ENCODE measurements at regions not wholly inside any gene's neighbourhood (a gene's known extent, or its start where the extent isn't known, plus 50 kb on each side); places are given as distances from the start of the nearest gene placed in this dataset.
"Not testable (repeated sequence)": the region's sequence is repeated elsewhere in the genome, so short reads cannot be mapped to it uniquely, and the experiment has no call there.

GRCh38 chr21:27795418-27795817, 828.5 kb upstream of the ADAMTS5 start:
- DNase-seq, result no peak

- no peak for DNase-seq
Observed at GRCh38 chr21:27793901-27794300, 827.0 kb upstream of the ADAMTS5 start.

- no peak for DNase-seq
Observed at GRCh38 chr21:27787046-27787445, 820.2 kb upstream of the ADAMTS5 start.

GRCh38 chr21:27779606-27780005, 812.7 kb upstream of the ADAMTS5 start:
- DNase-seq, result no peak

- no peak for DNase-seq
Observed at GRCh38 chr21:27776925-27777553, 810.2 kb upstream of the ADAMTS5 start.

GRCh38 chr21:27772816-27773215, 805.9 kb upstream of the ADAMTS5 start:
- no peak for DNase-seq

- DNase-seq, result no peak
Observed at GRCh38 chr21:27771938-27772483, 805.1 kb upstream of the ADAMTS5 start.

GRCh38 chr21:27769763-27770162, 802.9 kb upstream of the ADAMTS5 start:
- DNase-seq, result no peak

- not testable (repeated sequence) for DNase-seq
Observed at GRCh38 chr21:27768046-27768637, 801.3 kb upstream of the ADAMTS5 start.

GRCh38 chr21:27764056-27764455, 797.2 kb upstream of the ADAMTS5 start:
- DNase-seq, result no peak

- DNase-seq, result no peak
Observed at GRCh38 chr21:27761623-27762022, 794.7 kb upstream of the ADAMTS5 start.

- DNase-seq, result no peak
Observed at GRCh38 chr21:27759820-27760219, 792.9 kb upstream of the ADAMTS5 start.

GRCh38 chr21:27759091-27759659, 792.3 kb upstream of the ADAMTS5 start:
- DNase-seq, result no peak

GRCh38 chr21:27756191-27756590, 789.3 kb upstream of the ADAMTS5 start:
- DNase-seq, result no peak

GRCh38 chr21:27743971-27744564, 777.2 kb upstream of the ADAMTS5 start:
- no peak for DNase-seq

GRCh38 chr21:27741736-27742135, 774.8 kb upstream of the ADAMTS5 start:
- no peak for DNase-seq

GRCh38 chr21:27740084-27740483, 773.2 kb upstream of the ADAMTS5 start:
- no peak for DNase-seq

GRCh38 chr21:27739187-27739586, 772.3 kb upstream of the ADAMTS5 start:
- no peak for DNase-seq

GRCh38 chr21:27735699-27736098, 768.8 kb upstream of the ADAMTS5 start:
- no peak for DNase-seq

- DNase-seq, result no peak
Observed at GRCh38 chr21:27734146-27734545, 767.3 kb upstream of the ADAMTS5 start.

GRCh38 chr21:27725916-27726315, 759.0 kb upstream of the ADAMTS5 start:
- DNase-seq, result no peak

GRCh38 chr21:27722095-27722494, 755.2 kb upstream of the ADAMTS5 start:
- DNase-seq, result no peak

- DNase-seq, result no peak
Observed at GRCh38 chr21:27721675-27722074, 754.8 kb upstream of the ADAMTS5 start.

GRCh38 chr21:27719226-27719625, 752.3 kb upstream of the ADAMTS5 start:
- no peak for DNase-seq

All from NCI-H2107 (cell line).